ENCODE measurements at regions not wholly inside any gene's neighbourhood (a gene's known extent, or its start where the extent isn't known, plus 50 kb on each side); places are given as distances from the start of the nearest gene placed in this dataset.

GRCh38 chrX:39983715-39984114, 114.0 kb downstream of the BCOR start:
- DNase-seq = no peak

GRCh38 chrX:39984191-39984956, 113.4 kb downstream of the BCOR start:
- no peak for DNase-seq

- DNase-seq = no peak
These were observed 112.7 kb downstream of the BCOR start for GRCh38 chrX:39985071-39985470.

- no peak for DNase-seq
These were observed 112.2 kb downstream of the BCOR start for GRCh38 chrX:39985551-39985950.

- no peak for DNase-seq
These were observed 109.3 kb downstream of the BCOR start for GRCh38 chrX:39988496-39988895.

- DNase-seq = no peak
These were observed 107.4 kb downstream of the BCOR start for GRCh38 chrX:39990388-39990787.

- no peak for DNase-seq
These were observed 105.5 kb downstream of the BCOR start for GRCh38 chrX:39992300-39992699.

- no peak for DNase-seq
These were observed 102.3 kb downstream of the BCOR start for GRCh38 chrX:39995457-39995856.

GRCh38 chrX:39996536-39996935, 101.2 kb downstream of the BCOR start:
- DNase-seq = no peak

- no peak for DNase-seq
These were observed 98.9 kb downstream of the BCOR start for GRCh38 chrX:39998636-39999406.

Measured in activated naive CD4-positive, alpha-beta T cell treated with Interleukin-2 at 50 U/mL for 16 hours (primary cell).